GM10266 (cell line): ENCODE measurements at regions not wholly inside any gene's neighbourhood (a gene's known extent, or its start where the extent isn't known, plus 50 kb on each side); places are given as distances from the start of the nearest gene placed in this dataset.

Source experiments
- DNase-seq: peaks from one replicate; pipeline ENCODE4 v3.0.0; 2012; ENCODE audit errors: extremely low spot score
- TF ChIP-seq, protein P1 (sequence below): IDR thresholded peaks from 2 replicates; pipeline ENCODE4 v1.5.1; 2012; ENCODE audit warnings: mild to moderate bottlenecking, low read depth; ENCODE audit not compliant: control insufficient read depth, insufficient read depth; ENCODE audit errors: missing control alignments

- no peak for DNase-seq
- TF ChIP-seq, protein P1, sequence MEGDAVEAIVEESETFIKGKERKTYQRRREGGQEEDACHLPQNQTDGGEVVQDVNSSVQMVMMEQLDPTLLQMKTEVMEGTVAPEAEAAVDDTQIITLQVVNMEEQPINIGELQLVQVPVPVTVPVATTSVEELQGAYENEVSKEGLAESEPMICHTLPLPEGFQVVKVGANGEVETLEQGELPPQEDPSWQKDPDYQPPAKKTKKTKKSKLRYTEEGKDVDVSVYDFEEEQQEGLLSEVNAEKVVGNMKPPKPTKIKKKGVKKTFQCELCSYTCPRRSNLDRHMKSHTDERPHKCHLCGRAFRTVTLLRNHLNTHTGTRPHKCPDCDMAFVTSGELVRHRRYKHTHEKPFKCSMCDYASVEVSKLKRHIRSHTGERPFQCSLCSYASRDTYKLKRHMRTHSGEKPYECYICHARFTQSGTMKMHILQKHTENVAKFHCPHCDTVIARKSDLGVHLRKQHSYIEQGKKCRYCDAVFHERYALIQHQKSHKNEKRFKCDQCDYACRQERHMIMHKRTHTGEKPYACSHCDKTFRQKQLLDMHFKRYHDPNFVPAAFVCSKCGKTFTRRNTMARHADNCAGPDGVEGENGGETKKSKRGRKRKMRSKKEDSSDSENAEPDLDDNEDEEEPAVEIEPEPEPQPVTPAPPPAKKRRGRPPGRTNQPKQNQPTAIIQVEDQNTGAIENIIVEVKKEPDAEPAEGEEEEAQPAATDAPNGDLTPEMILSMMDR, result no peak
Measured at GRCh38 chr18:47737198-47737830, 193.1 kb downstream of the SMAD2 start.

- TF ChIP-seq, protein P1, result no peak
- DNase-seq, result no peak
Measured at GRCh38 chr18:47736376-47737140, 193.9 kb downstream of the SMAD2 start.

DNA sequence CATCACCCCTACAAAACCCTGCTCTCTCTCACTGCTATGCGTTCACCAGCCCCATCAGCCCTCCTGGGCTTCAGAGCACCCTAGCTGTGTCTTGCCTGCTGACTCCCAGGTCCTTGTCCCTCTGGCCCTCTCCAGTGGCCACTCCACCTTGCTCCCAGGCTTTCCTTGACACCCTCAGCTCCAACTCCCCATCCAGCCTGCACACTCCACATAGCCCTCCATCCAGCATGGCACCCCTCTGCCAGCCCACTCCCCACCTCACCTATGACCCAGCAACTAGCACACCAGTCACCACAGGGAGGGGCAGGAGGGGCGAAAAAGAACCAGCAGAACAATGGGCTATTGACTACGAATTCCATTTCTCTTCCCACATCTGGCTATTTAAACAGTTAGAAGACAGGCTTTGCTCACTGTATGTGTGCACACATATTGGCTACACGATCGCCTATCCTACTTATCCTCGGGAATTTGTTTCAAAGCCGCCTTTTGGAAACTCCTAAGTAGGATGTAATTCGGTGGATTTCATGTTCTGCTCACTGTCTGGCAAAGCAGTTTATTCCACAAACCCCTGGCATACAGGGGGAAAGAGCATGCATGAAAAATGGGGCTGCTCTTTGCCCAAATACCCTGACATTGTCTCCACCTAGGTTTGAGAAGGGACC, 195.3 kb downstream of the SMAD2 start:
- TF ChIP-seq, protein P1, result no peak
- DNase-seq, result no peak

DNA sequence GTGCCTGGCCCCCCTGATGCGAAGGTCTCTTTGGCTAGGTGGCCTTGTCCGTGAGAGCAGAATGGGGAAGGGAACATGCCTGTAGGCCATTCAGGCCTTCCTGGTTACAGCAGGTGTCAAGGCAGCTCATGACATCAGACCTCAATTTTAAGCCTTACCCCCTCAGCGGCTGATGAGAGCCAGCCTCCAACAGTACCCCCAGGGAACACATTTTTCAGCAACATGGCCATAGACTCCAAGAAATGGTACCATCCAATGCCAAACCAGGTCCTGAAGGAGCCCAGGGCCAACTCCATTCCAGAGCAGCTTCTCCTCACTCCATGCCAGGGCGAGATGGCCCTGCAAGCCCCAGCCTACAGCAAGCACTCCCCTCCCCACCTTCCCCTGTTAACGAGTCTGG, 199.2 kb downstream of the SMAD2 start:
- DNase-seq, result no peak
- TF ChIP-seq, protein P1, result no peak

DNA sequence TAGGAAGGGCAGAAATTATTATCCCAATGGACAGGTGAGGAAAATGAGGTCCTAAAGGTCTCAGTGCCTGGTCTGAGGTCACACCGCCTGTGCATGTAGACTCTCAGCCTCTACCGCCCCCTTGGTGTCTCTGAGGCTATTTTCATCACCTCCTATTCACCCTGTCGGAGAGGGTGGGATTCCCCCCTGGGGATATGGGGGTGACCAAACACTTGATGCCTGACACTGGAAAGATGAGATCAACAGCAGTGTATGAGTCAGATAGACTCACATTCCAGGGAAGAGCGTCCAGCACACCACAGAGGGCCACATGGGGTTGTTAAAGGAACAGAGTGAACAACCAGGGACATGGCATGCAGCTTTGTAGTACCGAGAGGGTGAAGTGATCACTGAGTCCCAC, 199.7 kb downstream of the SMAD2 start:
- TF ChIP-seq, protein P1, result peak; percentile 5
- DNase-seq, result no peak

GRCh38 chr18:47729356-47729755, 201.1 kb downstream of the SMAD2 start:
- TF ChIP-seq, protein P1, result no peak
- DNase-seq, result no peak

GRCh38 chr18:47728921-47729320, 201.5 kb downstream of the SMAD2 start:
- TF ChIP-seq, protein P1, result no peak
- DNase-seq, result no peak
